ENCODE measurements at regions not wholly inside any gene's neighbourhood (a gene's known extent, or its start where the extent isn't known, plus 50 kb on each side); places are given as distances from the start of the nearest gene placed in this dataset.

- Histone ChIP-seq H3K4me3 (ENCODE audit: low read depth, low read length) (no peak overlapping the region), H3K4me1 (no peaks in the 10 kb centered on the region), H3K9me3 (no peaks in the 10 kb centered on the region), H3K27me3 (replicated peaks; ENCODE audit: control insufficient read depth, insufficient read depth, low read length) (no peaks in the 10 kb centered on the region), H3K36me3 (ENCODE audit: control insufficient read depth, insufficient read depth, low read length) (no peaks in the 10 kb centered on the region)
- H3K36me3 Mint-ChIP-seq (ENCODE audit: insufficient read depth, unreplicated experiment): no peaks in the 10 kb centered on the region
- H3K4me1 Mint-ChIP-seq (ENCODE audit: low read depth, unreplicated experiment): peaks cover 13% of the 10 kb centered on the region
- ChIA-PET CTCF (no interaction called here), POLR2A (no interaction called here)
- H3K9me3 Mint-ChIP-seq (ENCODE audit: unreplicated experiment): peaks cover 9% of the 10 kb centered on the region
- H3K4me3 Mint-ChIP-seq (ENCODE audit: unreplicated experiment): no peak overlapping the region
- BruUV-seq (replicated peaks): no TSS peak
- TF ChIP-seq CTCF (IDR thresholded peaks at IDR 0.05; ENCODE audit: insufficient read depth in 1 of 2, low read depth in 1 of 2, low read length in 1 of 2, severe bottlenecking in 1 of 2, unreplicated experiment in 1 of 2): no peak
- no peaks in the 10 kb centered on the region for H3K27me3 Mint-ChIP-seq (ENCODE audit: insufficient read depth, unreplicated experiment)
- intact Hi-C loops (cut with micrococcal nuclease; ENCODE audit: unreplicated experiment): no loop called here
- no peak overlapping the region for H3K27ac Mint-ChIP-seq (ENCODE audit: unreplicated experiment)
- DNase-seq: no peak
Measured at GRCh38 chr1:115145226-115145625, 55.9 kb upstream of the TSPAN2 start.

- DNase-seq: no peak
- Mint-ChIP-seq H3K36me3 (ENCODE audit: insufficient read depth, unreplicated experiment) (no peaks in the 10 kb centered on the region), H3K27ac (ENCODE audit: unreplicated experiment) (no peak overlapping the region), H3K4me3 (ENCODE audit: unreplicated experiment) (no peak overlapping the region), H3K27me3 (ENCODE audit: insufficient read depth, unreplicated experiment) (no peaks in the 10 kb centered on the region), H3K9me3 (ENCODE audit: unreplicated experiment) (peaks cover 9% of the 10 kb centered on the region), H3K4me1 (ENCODE audit: low read depth, unreplicated experiment) (peaks cover 14% of the 10 kb centered on the region)
- TF ChIP-seq CTCF (IDR thresholded peaks at IDR 0.05; ENCODE audit: insufficient read depth in 1 of 2, low read depth in 1 of 2, low read length in 1 of 2, severe bottlenecking in 1 of 2, unreplicated experiment in 1 of 2): no peak
- Histone ChIP-seq H3K27me3 (replicated peaks; ENCODE audit: control insufficient read depth, insufficient read depth, low read length) (no peaks in the 10 kb centered on the region), H3K4me1 (no peaks in the 10 kb centered on the region), H3K9me3 (no peaks in the 10 kb centered on the region), H3K36me3 (ENCODE audit: control insufficient read depth, insufficient read depth, low read length) (no peaks in the 10 kb centered on the region), H3K4me3 (ENCODE audit: low read depth, low read length) (no peak overlapping the region)
- no TSS peak for BruUV-seq (replicated peaks)
- ChIA-PET CTCF (no interaction called here), POLR2A (no interaction called here)
- intact Hi-C loops (cut with micrococcal nuclease; ENCODE audit: unreplicated experiment): no loop called here
Measured at GRCh38 chr1:115144176-115144575, 54.9 kb upstream of the TSPAN2 start.

- H3K36me3 Mint-ChIP-seq (ENCODE audit: insufficient read depth, unreplicated experiment): no peaks in the 10 kb centered on the region
- no peak overlapping the region for H3K27ac Mint-ChIP-seq (ENCODE audit: unreplicated experiment)
- POLR2A ChIA-PET: no interaction called here
- intact Hi-C loops (cut with micrococcal nuclease; ENCODE audit: unreplicated experiment): no loop called here
- no peaks in the 10 kb centered on the region for H3K27me3 ChIP-seq (replicated peaks; ENCODE audit: control insufficient read depth, insufficient read depth, low read length)
- H3K4me3 ChIP-seq (ENCODE audit: low read depth, low read length): no peak overlapping the region
- no peaks in the 10 kb centered on the region for H3K9me3 ChIP-seq
- H3K4me3 Mint-ChIP-seq (ENCODE audit: unreplicated experiment): no peak overlapping the region
- CTCF ChIA-PET: interaction anchor here (0.7 kb wide), 1 partner anchor 256 kb away, joined by 7 read pairs; no protein-coding TSS in a partner anchor
- TF ChIP-seq CTCF (IDR thresholded peaks at IDR 0.05; ENCODE audit: insufficient read depth in 1 of 2, low read depth in 1 of 2, low read length in 1 of 2, severe bottlenecking in 1 of 2, unreplicated experiment in 1 of 2): no peak
- no TSS peak for BruUV-seq (replicated peaks)
- no peaks in the 10 kb centered on the region for H3K36me3 ChIP-seq (ENCODE audit: control insufficient read depth, insufficient read depth, low read length)
- peaks cover 20% of the 10 kb centered on the region for H3K4me1 Mint-ChIP-seq (ENCODE audit: low read depth, unreplicated experiment)
- no peaks in the 10 kb centered on the region for H3K4me1 ChIP-seq
- H3K9me3 Mint-ChIP-seq (ENCODE audit: unreplicated experiment): peaks cover 9% of the 10 kb centered on the region
- H3K27me3 Mint-ChIP-seq (ENCODE audit: insufficient read depth, unreplicated experiment): no peaks in the 10 kb centered on the region
- no peak for DNase-seq
Measured at GRCh38 chr1:115142616-115143015, 53.3 kb upstream of the TSPAN2 start.

All from Caco-2 (cell line).